Astrocyte (in vitro differentiated cells and primary cell): ENCODE measurements at regions not wholly inside any gene's neighbourhood (a gene's known extent, or its start where the extent isn't known, plus 50 kb on each side); places are given as distances from the start of the nearest gene placed in this dataset.
"Not testable (repeated sequence)": the region's sequence is repeated elsewhere in the genome, so short reads cannot be mapped to it uniquely, and the experiment has no call there.

Experiments
- DNase-seq: peaks from one replicate; pipeline ENCODE4 v3.0.0-alpha.2; 2010; ENCODE audit warnings: low read depth
- FAIRE-seq: peaks from 2 replicates; lab custom pipeline; 2011; peaks lifted over from hg19 to GRCh38; lab: Jason Lieb, UNC
- H2AFZ ChIP-seq: 2 replicates; pipeline ENCODE4 v1.6.0; 2012; ENCODE audit warnings: low read depth, low read length, inconsistent platforms
- H3K27ac ChIP-seq: 2 replicates; pipeline ENCODE4 v1.5.1; 2011; ENCODE audit warnings: low read depth, low read length, inconsistent platforms
- H3K27me3 ChIP-seq: 2 replicates; pipeline ENCODE4 v1.6.0; 2011; ENCODE audit warnings: low read length, inconsistent platforms; ENCODE audit not compliant: insufficient read depth
- H3K36me3 ChIP-seq: 2 replicates; pipeline ENCODE4 v1.5.1; 2011; ENCODE audit warnings: low read length, inconsistent platforms; ENCODE audit not compliant: insufficient read depth
- H3K4me1 ChIP-seq: 2 replicates; pipeline ENCODE4 v1.5.1; 2011; ENCODE audit warnings: low read length, inconsistent platforms; ENCODE audit not compliant: insufficient read depth
- H3K4me2 ChIP-seq: 2 replicates; pipeline ENCODE4 v1.6.0; 2012; ENCODE audit warnings: low read length, inconsistent platforms
- H3K4me3 ChIP-seq: 2 replicates; pipeline ENCODE4 v1.5.1; 2011; ENCODE audit warnings: low read depth, mild to moderate bottlenecking, low read length, inconsistent platforms; ENCODE audit not compliant: insufficient read depth
- H3K79me2 ChIP-seq: 2 replicates; pipeline ENCODE4 v1.6.0; 2012; ENCODE audit warnings: mild to moderate bottlenecking, low read length, inconsistent platforms; ENCODE audit not compliant: insufficient read depth
- H3K9ac ChIP-seq: 2 replicates; pipeline ENCODE4 v1.6.0; 2012; ENCODE audit warnings: mild to moderate bottlenecking, low read length, inconsistent platforms
- H3K9me3 ChIP-seq: 2 replicates; pipeline ENCODE4 v1.5.1; 2012; ENCODE audit warnings: low read depth, mild to moderate bottlenecking, low read length, inconsistent platforms; ENCODE audit not compliant: insufficient read depth
- H4K20me1 ChIP-seq: 2 replicates; pipeline ENCODE4 v1.6.0; 2012; ENCODE audit warnings: low read length, inconsistent platforms; ENCODE audit not compliant: insufficient read depth
- H3K27ac Mint-ChIP-seq: one replicate; pipeline ENCODE4 v1.8.0; 2021; ENCODE audit warnings: mild to moderate bottlenecking, mixed read lengths; ENCODE audit not compliant: unreplicated experiment
- H3K27me3 Mint-ChIP-seq: one replicate; pipeline ENCODE4 v1.8.0; 2021; ENCODE audit warnings: low read depth, mixed read lengths; ENCODE audit not compliant: unreplicated experiment
- H3K36me3 Mint-ChIP-seq: one replicate; pipeline ENCODE4 v1.8.0; 2021; ENCODE audit warnings: low read depth, mixed read lengths; ENCODE audit not compliant: unreplicated experiment
- H3K4me1 Mint-ChIP-seq: one replicate; pipeline ENCODE4 v1.8.0; 2021; ENCODE audit warnings: low read depth, mixed read lengths; ENCODE audit not compliant: unreplicated experiment
- H3K4me3 Mint-ChIP-seq: one replicate; pipeline ENCODE4 v1.8.0; 2021; ENCODE audit warnings: mild to moderate bottlenecking, moderate library complexity, mixed read lengths; ENCODE audit not compliant: unreplicated experiment
- H3K9me3 Mint-ChIP-seq: one replicate; pipeline ENCODE4 v1.8.0; 2021; ENCODE audit warnings: mild to moderate bottlenecking, mixed read lengths; ENCODE audit not compliant: unreplicated experiment

DNA sequence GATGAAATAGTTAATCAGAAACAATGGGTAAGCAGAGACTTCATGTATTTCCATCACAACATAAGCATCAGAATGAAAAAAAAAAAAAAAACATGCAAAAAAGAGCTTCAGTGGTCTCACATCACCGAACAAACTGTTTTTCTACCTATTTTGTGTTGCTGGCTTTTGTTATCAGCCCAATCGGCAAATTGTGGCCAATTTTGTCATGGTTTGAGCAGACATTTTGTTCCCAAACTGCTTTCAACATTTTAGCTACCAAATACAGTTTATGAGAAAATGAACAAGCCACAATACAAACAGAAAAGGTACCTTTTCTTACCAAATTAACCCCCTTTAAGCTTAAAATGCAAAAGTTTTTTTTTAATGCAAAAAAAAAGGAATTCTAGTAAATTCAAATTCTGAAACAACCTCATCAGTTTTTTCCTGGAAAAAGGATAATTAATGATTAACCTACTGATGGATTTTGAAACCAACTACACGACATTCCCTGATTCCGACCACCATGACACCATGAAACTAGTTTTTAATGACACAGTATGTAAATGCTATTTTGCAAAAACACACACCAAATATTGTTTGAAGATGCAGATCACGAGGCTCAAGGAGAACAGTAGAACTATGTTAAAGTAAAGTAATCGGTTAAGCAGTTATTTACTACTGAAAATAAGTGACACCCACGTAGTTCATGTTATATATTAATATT, 316.7 kb downstream of the BCL2L11 start:
- not testable (repeated sequence) for H3K36me3 ChIP-seq, H3K9me3 ChIP-seq, FAIRE-seq, H3K4me1 ChIP-seq, H3K27me3 Mint-ChIP-seq, H2AFZ ChIP-seq, H3K4me2 ChIP-seq, DNase-seq, H3K4me3 ChIP-seq, H3K9ac ChIP-seq, H3K4me3 Mint-ChIP-seq, H3K27ac ChIP-seq, H3K36me3 Mint-ChIP-seq, H3K4me1 Mint-ChIP-seq, H3K9me3 Mint-ChIP-seq, H3K27me3 ChIP-seq, H4K20me1 ChIP-seq
- peak overlapping the region; percentile 58 for H3K27ac Mint-ChIP-seq
- peaks cover 36% of the 10 kb centered on the region for H3K79me2 ChIP-seq

DNA sequence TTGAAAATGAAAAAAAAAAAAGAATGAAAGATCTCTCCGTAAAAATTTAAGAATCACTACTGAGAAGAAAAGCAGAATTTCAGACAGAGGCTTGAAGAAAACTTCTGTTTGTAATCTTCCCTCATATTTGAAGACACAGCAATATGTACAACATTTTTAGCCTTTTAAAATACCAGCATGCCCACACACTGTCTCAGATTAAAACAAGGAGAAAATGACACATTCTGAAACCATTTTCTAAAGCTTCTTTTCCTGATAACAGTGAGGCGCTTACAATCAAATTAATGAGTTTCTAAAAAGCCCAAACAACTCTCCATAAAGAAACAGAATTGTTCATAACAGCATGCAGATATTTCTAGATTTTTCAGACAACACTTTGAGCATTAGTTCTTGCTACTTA, 317.4 kb downstream of the BCL2L11 start:
- H3K9ac ChIP-seq, H3K4me3 ChIP-seq, H2AFZ ChIP-seq, H3K27me3 Mint-ChIP-seq, H3K4me2 ChIP-seq, H4K20me1 ChIP-seq, H3K27ac Mint-ChIP-seq, H3K4me1 ChIP-seq, H3K9me3 ChIP-seq, H3K36me3 ChIP-seq, H3K4me1 Mint-ChIP-seq, H3K36me3 Mint-ChIP-seq, H3K4me3 Mint-ChIP-seq, FAIRE-seq, H3K9me3 Mint-ChIP-seq, H3K27ac ChIP-seq, H3K27me3 ChIP-seq, DNase-seq: not testable (repeated sequence)
- peaks cover 32% of the 10 kb centered on the region for H3K79me2 ChIP-seq

DNA sequence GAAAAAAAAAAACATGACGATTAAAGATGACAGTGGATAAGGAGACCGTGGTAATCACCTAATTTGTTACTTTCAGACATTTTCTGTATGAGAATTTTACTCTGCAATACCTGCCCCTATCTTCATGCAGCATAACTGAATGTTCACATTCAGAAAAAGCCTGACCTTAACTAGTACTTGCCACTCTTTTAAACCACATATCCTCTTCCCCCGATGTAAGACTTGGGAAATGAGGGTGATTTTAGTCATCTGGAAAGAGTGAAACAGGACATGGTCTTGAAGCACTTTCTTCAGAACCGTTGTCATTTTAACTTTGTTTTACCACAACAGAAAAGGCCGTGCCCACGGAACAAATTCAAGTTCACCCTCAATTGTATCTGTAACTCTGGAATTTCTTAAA, 318.5 kb downstream of the BCL2L11 start:
- not testable (repeated sequence) for H3K4me2 ChIP-seq, H3K27ac ChIP-seq, H3K9me3 Mint-ChIP-seq, H3K9ac ChIP-seq, H3K36me3 ChIP-seq, H3K4me1 ChIP-seq, H4K20me1 ChIP-seq, H3K27ac Mint-ChIP-seq, H3K36me3 Mint-ChIP-seq, H3K27me3 ChIP-seq, H3K4me3 ChIP-seq, H3K9me3 ChIP-seq, H3K4me1 Mint-ChIP-seq, DNase-seq, H2AFZ ChIP-seq, H3K27me3 Mint-ChIP-seq, H3K4me3 Mint-ChIP-seq
- FAIRE-seq = peak; percentile 45
- H3K79me2 ChIP-seq = peaks cover 24% of the 10 kb centered on the region

DNA sequence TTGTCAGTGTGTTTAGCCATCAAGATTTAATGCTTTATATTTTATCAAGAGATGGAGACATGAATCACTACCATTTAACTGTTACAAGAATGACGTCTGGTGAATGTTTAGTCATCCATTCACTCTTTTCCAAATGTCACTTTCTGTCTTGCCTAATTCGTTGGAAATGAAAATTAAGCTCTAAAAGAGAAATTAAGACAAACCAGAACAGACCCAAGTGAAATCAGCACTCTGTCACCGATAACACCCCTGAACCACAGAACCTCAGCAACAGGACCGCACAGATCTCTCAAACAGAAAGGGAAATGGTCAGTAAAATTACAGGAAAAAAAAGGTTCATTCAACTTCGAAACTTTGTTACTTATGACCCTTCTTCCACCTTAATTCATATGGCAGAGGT, 320.9 kb downstream of the BCL2L11 start:
- not testable (repeated sequence) for H3K27me3 ChIP-seq, H3K9me3 ChIP-seq, DNase-seq, H3K36me3 ChIP-seq, H3K4me2 ChIP-seq, H4K20me1 ChIP-seq, H2AFZ ChIP-seq, H3K9ac ChIP-seq, H3K36me3 Mint-ChIP-seq, H3K4me1 Mint-ChIP-seq, H3K4me3 Mint-ChIP-seq, H3K27me3 Mint-ChIP-seq, H3K4me3 ChIP-seq, H3K27ac Mint-ChIP-seq, FAIRE-seq, H3K9me3 Mint-ChIP-seq, H3K4me1 ChIP-seq
- H3K79me2 ChIP-seq = peaks cover 21% of the 10 kb centered on the region
- peak overlapping the region; percentile 50 for H3K27ac ChIP-seq

DNA sequence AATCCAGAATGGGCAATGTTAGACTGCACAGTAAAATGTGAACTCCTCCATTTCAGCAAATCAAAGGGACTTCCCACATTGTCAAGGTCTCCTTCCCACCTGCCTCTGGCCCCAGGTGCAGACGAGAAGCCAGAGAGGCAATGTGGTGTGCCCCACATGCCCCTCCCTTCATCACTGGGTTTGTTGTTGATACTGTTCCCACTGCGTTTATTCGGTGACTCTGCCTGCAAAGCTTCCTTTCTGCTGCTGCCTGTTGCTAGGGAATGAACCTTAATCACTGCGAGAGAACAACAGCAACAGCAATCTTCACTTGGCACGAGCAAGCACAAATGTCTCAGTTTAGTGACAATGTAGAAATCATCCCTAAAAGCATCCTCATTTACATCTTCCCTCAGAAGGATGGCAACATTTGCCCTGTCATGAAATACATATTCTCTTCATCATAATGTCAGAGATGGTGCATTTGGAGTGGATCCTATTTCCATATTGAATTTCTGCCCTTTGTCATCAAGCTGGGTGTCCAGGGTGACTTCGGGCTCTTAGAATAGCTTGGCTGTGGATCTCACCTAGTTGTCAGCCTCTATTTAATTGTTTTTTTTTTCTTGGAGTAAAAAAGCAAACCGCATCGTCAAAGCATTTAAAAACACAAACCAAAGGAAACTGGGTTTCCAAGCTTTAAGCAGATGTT, 322.2 kb downstream of the BCL2L11 start:
- not testable (repeated sequence) for H3K4me3 ChIP-seq, H3K4me1 ChIP-seq, H3K27ac ChIP-seq, H3K27me3 Mint-ChIP-seq, H2AFZ ChIP-seq, H3K27ac Mint-ChIP-seq, H3K4me3 Mint-ChIP-seq, H3K4me2 ChIP-seq, H3K36me3 ChIP-seq, DNase-seq, H4K20me1 ChIP-seq, H3K36me3 Mint-ChIP-seq, H3K9ac ChIP-seq, H3K9me3 ChIP-seq, H3K27me3 ChIP-seq, H3K4me1 Mint-ChIP-seq, H3K9me3 Mint-ChIP-seq
- peaks cover 21% of the 10 kb centered on the region for H3K79me2 ChIP-seq
- peak; percentile 20 for FAIRE-seq

DNA sequence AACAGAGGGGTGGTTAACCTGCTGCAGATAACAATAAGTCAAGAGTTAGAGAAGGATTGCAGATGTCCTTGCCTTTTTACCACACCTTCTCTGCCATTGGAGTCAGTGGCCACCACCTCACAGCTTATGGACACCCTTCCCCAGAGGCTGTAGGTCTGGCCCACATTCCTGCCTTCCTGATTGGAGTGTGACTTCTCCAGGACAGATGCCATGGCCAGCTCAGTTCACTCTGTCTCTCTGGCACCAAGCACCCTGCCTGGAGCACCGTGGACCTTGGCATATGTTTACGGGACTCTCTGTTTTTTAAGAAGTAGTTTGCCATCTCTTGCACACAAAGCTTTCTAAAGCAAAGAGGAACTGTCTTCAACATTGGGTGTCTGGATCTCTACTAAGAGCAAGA, 323.8 kb downstream of the BCL2L11 start:
- not testable (repeated sequence) for H3K9me3 ChIP-seq, H3K4me1 ChIP-seq, H3K4me3 ChIP-seq, H3K4me1 Mint-ChIP-seq, H3K4me2 ChIP-seq, H2AFZ ChIP-seq, H3K36me3 ChIP-seq, H3K27me3 Mint-ChIP-seq, H3K4me3 Mint-ChIP-seq, DNase-seq, H3K36me3 Mint-ChIP-seq, H3K27ac Mint-ChIP-seq, H3K27ac ChIP-seq, H4K20me1 ChIP-seq, H3K9ac ChIP-seq, H3K9me3 Mint-ChIP-seq, FAIRE-seq, H3K27me3 ChIP-seq
- peaks cover 23% of the 10 kb centered on the region for H3K79me2 ChIP-seq
